ENCODE measurements at regions not wholly inside any gene's neighbourhood (a gene's known extent, or its start where the extent isn't known, plus 50 kb on each side); places are given as distances from the start of the nearest gene placed in this dataset.

- Mint-ChIP-seq H3K36me3 (no peaks in the 10 kb centered on the region), H3K4me1 (no peaks in the 10 kb centered on the region), H3K27ac (no peak overlapping the region), H3K9me3 (peaks cover 9 to 21% (median 13%) of the 10 kb centered on the region in 7 donors), H3K27me3 (ENCODE audit: low read depth in 3 of 3) (peaks cover 0 to 8% (median 6%) of the 10 kb centered on the region in 3 donors), H3K4me3 (no peak overlapping the region)
- H3K9ac ChIP-seq (ENCODE audit: insufficient read depth, low read length, poor library complexity, severe bottlenecking): no peak overlapping the region
- no peaks in the 10 kb centered on the region for H3K27me3 ChIP-seq (ENCODE audit: control insufficient read depth in 2 of 2, insufficient read depth in 2 of 2, low read length in 2 of 2)
- H3K4me3 ChIP-seq (replicated peaks in 1 of 3; ENCODE audit: low read depth in 2 of 3, low read length in 3 of 3): no peak overlapping the region
- DNase-seq: no peak
- H3K27ac ChIP-seq (ENCODE audit: low read depth in 1 of 2, low read length in 2 of 2): no peak overlapping the region
- peaks cover 0 to 10% of the 10 kb centered on the region in 2 donors for H3K9me3 ChIP-seq (replicated peaks in 1 of 2; ENCODE audit: control insufficient read depth in 1 of 2, insufficient read depth in 1 of 2, low read length in 2 of 2)
- no peak overlapping the region for H3K4me2 ChIP-seq (replicated peaks; ENCODE audit: extremely low read depth, low read length, poor library complexity, severe bottlenecking)
- no peaks in the 10 kb centered on the region for H3K79me2 ChIP-seq (ENCODE audit: insufficient read depth, low read length)
- intact Hi-C loops (cut with micrococcal nuclease): no loop called here
- H3K36me3 ChIP-seq (replicated peaks in 1 of 2; ENCODE audit: control insufficient read depth in 1 of 2, insufficient read depth in 2 of 2, low read length in 2 of 2): no peaks in the 10 kb centered on the region
- no CpG with 5 or more reads among the region's 2 CpGs for WGBS (ENCODE audit: insufficient coverage)
- no peaks in the 10 kb centered on the region for H4K20me1 ChIP-seq (ENCODE audit: insufficient read depth, low read length)
- TF ChIP-seq, protein P1, sequence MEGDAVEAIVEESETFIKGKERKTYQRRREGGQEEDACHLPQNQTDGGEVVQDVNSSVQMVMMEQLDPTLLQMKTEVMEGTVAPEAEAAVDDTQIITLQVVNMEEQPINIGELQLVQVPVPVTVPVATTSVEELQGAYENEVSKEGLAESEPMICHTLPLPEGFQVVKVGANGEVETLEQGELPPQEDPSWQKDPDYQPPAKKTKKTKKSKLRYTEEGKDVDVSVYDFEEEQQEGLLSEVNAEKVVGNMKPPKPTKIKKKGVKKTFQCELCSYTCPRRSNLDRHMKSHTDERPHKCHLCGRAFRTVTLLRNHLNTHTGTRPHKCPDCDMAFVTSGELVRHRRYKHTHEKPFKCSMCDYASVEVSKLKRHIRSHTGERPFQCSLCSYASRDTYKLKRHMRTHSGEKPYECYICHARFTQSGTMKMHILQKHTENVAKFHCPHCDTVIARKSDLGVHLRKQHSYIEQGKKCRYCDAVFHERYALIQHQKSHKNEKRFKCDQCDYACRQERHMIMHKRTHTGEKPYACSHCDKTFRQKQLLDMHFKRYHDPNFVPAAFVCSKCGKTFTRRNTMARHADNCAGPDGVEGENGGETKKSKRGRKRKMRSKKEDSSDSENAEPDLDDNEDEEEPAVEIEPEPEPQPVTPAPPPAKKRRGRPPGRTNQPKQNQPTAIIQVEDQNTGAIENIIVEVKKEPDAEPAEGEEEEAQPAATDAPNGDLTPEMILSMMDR (IDR thresholded peaks at IDR 0.05): no peak
- H2AFZ ChIP-seq (ENCODE audit: insufficient read depth, low read depth, low read length, poor library complexity, severe bottlenecking): no peak overlapping the region
- H3K4me1 ChIP-seq (ENCODE audit: control insufficient read depth in 1 of 2, insufficient read depth in 2 of 2, low read length in 2 of 2): no peaks in the 10 kb centered on the region
Measured at GRCh38 chr10:29163746-29164145, 125.1 kb upstream of the LYZL1 start.

- H3K79me2 ChIP-seq (ENCODE audit: insufficient read depth, low read length): no peaks in the 10 kb centered on the region
- peaks cover 16 to 28% (median 20%) of the 10 kb centered on the region in 7 donors for H3K9me3 Mint-ChIP-seq
- H3K4me1 ChIP-seq (ENCODE audit: control insufficient read depth in 1 of 2, insufficient read depth in 2 of 2, low read length in 2 of 2): no peaks in the 10 kb centered on the region
- H3K27ac ChIP-seq (ENCODE audit: low read depth in 1 of 2, low read length in 2 of 2): no peak overlapping the region
- H3K36me3 Mint-ChIP-seq: no peaks in the 10 kb centered on the region
- H2AFZ ChIP-seq (ENCODE audit: insufficient read depth, low read depth, low read length, poor library complexity, severe bottlenecking): no peak overlapping the region
- peaks cover 9 to 25% of the 10 kb centered on the region in 2 donors for H3K9me3 ChIP-seq (replicated peaks in 1 of 2; ENCODE audit: control insufficient read depth in 1 of 2, insufficient read depth in 1 of 2, low read length in 2 of 2)
- no peak overlapping the region for H3K27ac Mint-ChIP-seq
- H3K9ac ChIP-seq (ENCODE audit: insufficient read depth, low read length, poor library complexity, severe bottlenecking): no peak overlapping the region
- intact Hi-C loops (cut with micrococcal nuclease): no loop called here
- no peaks in the 10 kb centered on the region for H3K4me1 Mint-ChIP-seq
- peaks cover 0 to 6% (median 5%) of the 10 kb centered on the region in 3 donors for H3K27me3 Mint-ChIP-seq (ENCODE audit: low read depth in 3 of 3)
- WGBS (ENCODE audit: insufficient coverage): no CpG with 5 or more reads among the region's 4 CpGs
- TF ChIP-seq, protein P1 (IDR thresholded peaks at IDR 0.05): no peak
- no peak overlapping the region for H3K4me2 ChIP-seq (replicated peaks; ENCODE audit: extremely low read depth, low read length, poor library complexity, severe bottlenecking)
- H3K27me3 ChIP-seq (ENCODE audit: control insufficient read depth in 2 of 2, insufficient read depth in 2 of 2, low read length in 2 of 2): no peaks in the 10 kb centered on the region
- no peaks in the 10 kb centered on the region for H4K20me1 ChIP-seq (ENCODE audit: insufficient read depth, low read length)
- no peak overlapping the region for H3K4me3 ChIP-seq (replicated peaks in 1 of 3; ENCODE audit: low read depth in 2 of 3, low read length in 3 of 3)
- no peak for DNase-seq
- no peak overlapping the region for H3K4me3 Mint-ChIP-seq
- no peaks in the 10 kb centered on the region for H3K36me3 ChIP-seq (replicated peaks in 1 of 2; ENCODE audit: control insufficient read depth in 1 of 2, insufficient read depth in 2 of 2, low read length in 2 of 2)
Measured at GRCh38 chr10:29166713-29167112, 122.2 kb upstream of the LYZL1 start.
